BLaER1 treated with 17β-estradiol and CSF1 and Interleukin-3, amounts not matched to agents 10 nM and 100 nM (cell line): ENCODE measurements at regions not wholly inside any gene's neighbourhood (a gene's known extent, or its start where the extent isn't known, plus 50 kb on each side); places are given as distances from the start of the nearest gene placed in this dataset.
A peak's percentile ranks its signal among the peaks of the same experiment; 100 is the strongest.
"Not testable (repeated sequence)": the region's sequence is repeated elsewhere in the genome, so short reads cannot be mapped to it uniquely, and the experiment has no call there.

Source experiments
- H3K27ac ChIP-seq, 11 experiments: shearing (Covaris generic); formaldehyde crosslinking; 2 replicates each; pipeline ENCODE4 v1.8.1; 2022
- H3K27me3 ChIP-seq, 11 experiments: shearing (Covaris generic); formaldehyde crosslinking; 2 replicates each; pipeline ENCODE4 v1.8.1; 2022
- H3K36me3 ChIP-seq, 11 experiments: shearing (Covaris generic); formaldehyde crosslinking; 2 replicates each; pipeline ENCODE4 v1.8.1; 2022
- H3K4me1 ChIP-seq, 10 experiments: shearing (Covaris generic); formaldehyde crosslinking; 2 replicates each; pipeline ENCODE4 v1.8.1; 2022
- H3K4me2 ChIP-seq, 11 experiments: shearing (Covaris generic); formaldehyde crosslinking; 2 replicates each; pipeline ENCODE4 v1.8.1; 2022
- H3K4me3 ChIP-seq, 10 experiments: shearing (Covaris generic); formaldehyde crosslinking; 2 replicates each; pipeline ENCODE4 v1.8.1; 2022
- H3K9ac ChIP-seq, 11 experiments: shearing (Covaris generic); formaldehyde crosslinking; 2 replicates each; pipeline ENCODE4 v1.8.1; 2022
- H3K9me3 ChIP-seq, 11 experiments: shearing (Covaris generic); formaldehyde crosslinking; replicated peaks in 1 of 11; 2 replicates each; pipeline ENCODE4 v1.8.1; 2022
- H4K20me1 ChIP-seq, 11 experiments: shearing (Covaris generic); formaldehyde crosslinking; 2 replicates each; pipeline ENCODE4 v1.8.1; 2022
- Cebpa-rat ChIP-seq, 11 experiments: shearing (Covaris generic); IDR thresholded peaks; 2 replicates each; pipeline ENCODE4 v1.8.1; 2022

GRCh38 chr9:11702548-11702947 is 990.6 kb upstream of the TYRP1 start:
- Histone ChIP-seq H3K4me3 (no peak overlapping the region), H3K4me1 (peaks cover 0 to 11% (median 0%) of the 10 kb centered on the region in 10 experiments; a peak in 3 of 20 replicates), H3K9ac (no peak overlapping the region), H3K36me3 (no peaks in the 10 kb centered on the region), H3K27me3 (no peaks in the 10 kb centered on the region), H4K20me1 (no peaks in the 10 kb centered on the region), H3K27ac (no peak overlapping the region), H3K4me2 (no peak overlapping the region), H3K9me3 (no peaks in the 10 kb centered on the region)
- TF ChIP-seq Cebpa-rat (IDR thresholded peaks at IDR 0.05): no peak

- H3K4me1 ChIP-seq: peaks cover 0 to 11% (median 0%) of the 10 kb centered on the region in 10 experiments; a peak in 3 of 20 replicates
- 0 out of 22 replicates have a peak overlapping the region, but pooled peaks of 1 of the 11 experiments have one; percentile 24 for H3K27ac ChIP-seq
- not testable (repeated sequence) for H4K20me1 ChIP-seq, H3K27me3 ChIP-seq, H3K36me3 ChIP-seq, H3K9me3 ChIP-seq, H3K9ac ChIP-seq, H3K4me3 ChIP-seq
- peak overlapping the region in 2 of 11 experiments; percentile 12 to 29; a peak in 3 of 22 replicates for H3K4me2 ChIP-seq
Measured at GRCh38 chr9:11704198-11704597, 989.0 kb upstream of the TYRP1 start.

DNA sequence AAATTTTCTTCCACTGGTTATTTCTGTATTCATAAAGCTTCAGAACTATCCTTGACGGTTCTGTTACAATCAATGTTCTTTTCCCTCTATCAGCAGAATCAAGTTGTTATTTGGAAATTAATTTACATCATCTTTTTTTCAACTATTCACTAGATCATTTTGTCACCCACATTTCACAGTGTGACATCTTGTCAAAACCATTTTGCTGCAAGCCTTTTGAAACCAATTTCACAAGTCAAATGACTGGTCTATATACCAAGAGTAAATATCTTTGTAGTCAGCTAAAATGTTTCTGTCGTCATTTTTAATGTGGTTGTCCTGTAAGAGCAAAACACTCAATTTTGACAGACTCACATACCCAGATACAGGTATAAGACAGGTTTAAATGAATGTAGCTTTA is 984.3 kb upstream of the TYRP1 start:
- H3K27ac ChIP-seq: no peak overlapping the region
- no peaks in the 10 kb centered on the region for H4K20me1 ChIP-seq
- no peaks in the 10 kb centered on the region for H3K36me3 ChIP-seq
- H3K9me3 ChIP-seq: no peaks in the 10 kb centered on the region
- no peak overlapping the region for H3K4me2 ChIP-seq
- no peak overlapping the region for H3K4me3 ChIP-seq
- TF ChIP-seq Cebpa-rat (IDR thresholded peaks at IDR 0.05): no peak
- H3K27me3 ChIP-seq: no peaks in the 10 kb centered on the region
- peaks cover 0 to 7% (median 0%) of the 10 kb centered on the region in 10 experiments; a peak in 3 of 20 replicates for H3K4me1 ChIP-seq
- no peak overlapping the region for H3K9ac ChIP-seq

DNA sequence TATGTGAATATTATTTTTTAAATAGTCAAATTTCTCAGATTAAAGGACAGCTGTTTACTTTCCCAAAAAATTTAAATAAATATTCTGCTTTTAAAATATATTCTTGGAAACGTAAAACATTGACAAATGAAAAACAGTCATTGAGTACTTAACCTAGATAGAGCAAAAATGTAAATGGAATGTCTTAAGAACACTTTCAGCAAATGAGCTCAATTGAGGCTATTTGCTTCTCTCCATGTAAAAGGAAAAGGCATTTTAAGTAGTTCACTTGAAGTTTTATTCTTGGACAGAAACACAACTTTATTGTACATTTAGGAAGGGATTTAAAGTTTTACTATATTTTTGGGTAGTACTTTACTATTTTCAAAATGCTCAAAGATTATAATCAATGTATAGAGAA is 983.6 kb upstream of the TYRP1 start:
- Histone ChIP-seq H3K4me3 (no peak overlapping the region), H3K27ac (no peak overlapping the region), H3K36me3 (no peaks in the 10 kb centered on the region), H3K9ac (no peak overlapping the region), H3K27me3 (no peaks in the 10 kb centered on the region), H3K4me1 (0 out of 20 replicates have a peak, but pooled peaks cover 0 to under 1% (median 0%) of the 10 kb centered on the region in 10 experiments), H3K9me3 (no peaks in the 10 kb centered on the region), H4K20me1 (no peaks in the 10 kb centered on the region), H3K4me2 (no peak overlapping the region)
- no peak for TF ChIP-seq Cebpa-rat (IDR thresholded peaks at IDR 0.05)

DNA sequence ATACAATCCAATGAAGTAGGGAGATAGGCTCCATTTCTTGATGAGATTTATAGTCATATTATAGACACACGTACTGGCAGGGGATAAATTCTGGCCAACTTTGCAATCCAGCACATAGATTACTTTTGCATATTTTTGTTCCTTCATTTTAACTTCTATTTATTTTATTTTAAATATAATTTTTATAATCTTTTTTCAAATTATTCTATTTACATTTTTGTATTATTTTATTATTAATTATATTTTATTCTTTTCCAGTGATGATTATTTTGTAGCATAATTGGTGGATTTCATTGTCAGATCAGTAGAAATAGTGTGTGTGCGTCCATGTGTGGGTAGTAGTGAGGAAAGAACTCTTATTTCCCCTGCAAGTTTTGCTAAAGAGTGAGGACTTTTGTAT is 980.1 kb upstream of the TYRP1 start:
- no peak overlapping the region for H3K4me3 ChIP-seq
- no peaks in the 10 kb centered on the region for H3K27me3 ChIP-seq
- no peak overlapping the region for H3K27ac ChIP-seq
- no peak for TF ChIP-seq Cebpa-rat (IDR thresholded peaks at IDR 0.05)
- no peak overlapping the region for H3K9ac ChIP-seq
- H3K4me2 ChIP-seq: no peak overlapping the region
- no peaks in the 10 kb centered on the region for H4K20me1 ChIP-seq
- H3K9me3 ChIP-seq: no peaks in the 10 kb centered on the region
- no peaks in the 10 kb centered on the region for H3K4me1 ChIP-seq
- H3K36me3 ChIP-seq: no peaks in the 10 kb centered on the region

GRCh38 chr9:11722957-11723356 is 970.2 kb upstream of the TYRP1 start:
- Histone ChIP-seq H3K9ac (no peak overlapping the region), H3K9me3 (no peaks in the 10 kb centered on the region), H3K27me3 (no peaks in the 10 kb centered on the region), H3K36me3 (no peaks in the 10 kb centered on the region), H4K20me1 (no peaks in the 10 kb centered on the region), H3K4me3 (no peak overlapping the region), H3K27ac (no peak overlapping the region), H3K4me1 (no peaks in the 10 kb centered on the region), H3K4me2 (no peak overlapping the region)
- TF ChIP-seq Cebpa-rat (IDR thresholded peaks at IDR 0.05): no peak

DNA sequence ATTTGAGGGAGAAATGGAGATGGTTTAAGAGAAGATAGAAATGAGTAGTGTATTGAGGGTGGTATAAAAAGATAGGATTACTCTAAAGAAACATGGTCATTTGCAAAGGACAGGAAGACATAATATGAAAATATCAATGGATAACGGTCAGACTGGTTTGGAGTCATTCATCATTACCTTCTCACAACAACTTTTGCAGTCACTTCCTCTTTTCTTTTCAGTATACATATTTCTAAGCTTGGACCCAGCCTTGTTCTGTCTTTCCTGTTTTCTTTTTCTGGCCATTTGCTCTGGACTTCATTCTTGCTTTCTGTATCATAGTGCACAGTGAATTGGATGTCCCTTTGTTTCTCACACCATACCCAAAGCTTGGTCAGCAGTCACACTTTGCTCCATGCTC is 966.5 kb upstream of the TYRP1 start:
- TF ChIP-seq Cebpa-rat (IDR thresholded peaks at IDR 0.05): no peak
- Histone ChIP-seq H3K9me3 (no peaks in the 10 kb centered on the region), H3K27ac (no peak overlapping the region), H3K4me3 (no peak overlapping the region), H3K9ac (no peak overlapping the region), H3K4me1 (no peaks in the 10 kb centered on the region), H3K4me2 (no peak overlapping the region), H3K36me3 (no peaks in the 10 kb centered on the region), H3K27me3 (no peaks in the 10 kb centered on the region), H4K20me1 (no peaks in the 10 kb centered on the region)

- Histone ChIP-seq H3K4me3 (no peak overlapping the region), H3K27ac (no peak overlapping the region), H3K9me3 (peaks cover 0 to 13% (median 0%) of the 10 kb centered on the region in 11 experiments; a peak in 7 of 22 replicates), H3K9ac (no peak overlapping the region), H4K20me1 (no peaks in the 10 kb centered on the region), H3K4me2 (no peak overlapping the region), H3K27me3 (no peaks in the 10 kb centered on the region), H3K4me1 (no peaks in the 10 kb centered on the region), H3K36me3 (no peaks in the 10 kb centered on the region)
- TF ChIP-seq Cebpa-rat (IDR thresholded peaks at IDR 0.05): no peak
Measured at GRCh38 chr9:11735391-11735790, 957.8 kb upstream of the TYRP1 start.

- H3K4me1 ChIP-seq: no peaks in the 10 kb centered on the region
- no peaks in the 10 kb centered on the region for H3K36me3 ChIP-seq
- no peak overlapping the region for H3K4me3 ChIP-seq
- no peak for TF ChIP-seq Cebpa-rat (IDR thresholded peaks at IDR 0.05)
- H3K27me3 ChIP-seq: no peaks in the 10 kb centered on the region
- no peak overlapping the region for H3K4me2 ChIP-seq
- H3K9ac ChIP-seq: no peak overlapping the region
- no peak overlapping the region for H3K27ac ChIP-seq
- no peaks in the 10 kb centered on the region for H3K9me3 ChIP-seq
- no peaks in the 10 kb centered on the region for H4K20me1 ChIP-seq
Measured at GRCh38 chr9:11742471-11742870, 950.7 kb upstream of the TYRP1 start.

- no peaks in the 10 kb centered on the region for H3K27me3 ChIP-seq
- H4K20me1 ChIP-seq: no peaks in the 10 kb centered on the region
- TF ChIP-seq Cebpa-rat (IDR thresholded peaks at IDR 0.05): no peak
- no peak overlapping the region for H3K4me2 ChIP-seq
- H3K9ac ChIP-seq: no peak overlapping the region
- H3K4me1 ChIP-seq: no peaks in the 10 kb centered on the region
- no peaks in the 10 kb centered on the region for H3K9me3 ChIP-seq
- H3K36me3 ChIP-seq: no peaks in the 10 kb centered on the region
- no peak overlapping the region for H3K27ac ChIP-seq
- H3K4me3 ChIP-seq: no peak overlapping the region
Measured at GRCh38 chr9:11743356-11743755, 949.8 kb upstream of the TYRP1 start.
